ENCODE measurements at regions not wholly inside any gene's neighbourhood (a gene's known extent, or its start where the extent isn't known, plus 50 kb on each side); places are given as distances from the start of the nearest gene placed in this dataset.

- TF ChIP-seq POLR2A (IDR thresholded peaks at IDR 0.05; ENCODE audit: low read depth, low read length) (no peak), POLR2AphosphoS5 (IDR thresholded peaks at IDR 0.05; ENCODE audit: low read depth, low read length) (no peak), TAF1 (IDR thresholded peaks at IDR 0.05; ENCODE audit: low read depth, low read length) (no peak), SPI1 (IDR thresholded peaks at IDR 0.05; ENCODE audit: low read depth, low read length) (no peak), POU2F2 (IDR thresholded peaks at IDR 0.05; ENCODE audit: low read depth, low read length) (no peak), PAX5 (IDR thresholded peaks at IDR 0.05; ENCODE audit: insufficient read depth, low read length, severe bottlenecking) (no peak)
These were observed 53.6 kb upstream of the SMOC2 start for GRCh38 chr6:168387426-168387825.
